ENCODE measurements at regions not wholly inside any gene's neighbourhood (a gene's known extent, or its start where the extent isn't known, plus 50 kb on each side); places are given as distances from the start of the nearest gene placed in this dataset.
"Not testable (repeated sequence)": the region's sequence is repeated elsewhere in the genome, so short reads cannot be mapped to it uniquely, and the experiment has no call there.

DNA sequence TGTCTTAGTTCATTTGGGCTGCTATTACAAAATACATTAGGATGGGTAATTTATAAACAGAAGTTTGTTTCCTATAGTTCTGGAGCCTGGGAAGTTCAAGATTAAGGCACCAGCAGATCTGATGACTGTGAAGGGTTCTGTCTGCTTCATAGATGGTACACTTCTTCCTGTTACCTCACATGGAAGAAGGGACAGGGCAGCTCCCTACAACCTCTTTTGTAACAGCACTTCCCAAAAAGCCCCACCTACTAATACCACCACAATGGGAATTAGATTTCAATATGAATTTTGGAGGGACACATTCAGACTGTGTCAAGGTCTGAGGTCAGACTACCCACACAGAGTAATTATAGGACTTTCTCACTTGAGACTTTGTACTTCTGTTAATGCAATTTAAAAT is 260.3 kb downstream of the ARHGAP12 start:
- no peak overlapping the region for H3K18ac ChIP-seq (ENCODE audit: low read length)
- no peak overlapping the region for H4K5ac ChIP-seq (ENCODE audit: low read length)
- no peak overlapping the region for H3K56ac ChIP-seq (ENCODE audit: low read length)
- H3K79me2 ChIP-seq (ENCODE audit: control insufficient read depth, insufficient read depth, low read length) = no peaks in the 10 kb centered on the region
- no peaks in the 10 kb centered on the region for H3K36me3 ChIP-seq (ENCODE audit: control insufficient read depth, insufficient read depth, low read length)
- H2BK5ac ChIP-seq (ENCODE audit: low read length) = no peak overlapping the region
- H3K9ac ChIP-seq (ENCODE audit: low read length) = no peak overlapping the region
- H3K4ac ChIP-seq (ENCODE audit: low read depth, low read length) = no peak overlapping the region
- H2BK15ac ChIP-seq (replicated peaks; ENCODE audit: low read depth) = peak overlapping the region; percentile 59
- H3K27ac ChIP-seq (ENCODE audit: low read depth, low read length) = no peak overlapping the region
- H3K27me3 ChIP-seq (ENCODE audit: insufficient read depth, low read length, poor library complexity) = no peaks in the 10 kb centered on the region
- no peak overlapping the region for H2AK5ac ChIP-seq (ENCODE audit: low read length)
- no peaks in the 10 kb centered on the region for H3K79me1 ChIP-seq (ENCODE audit: low read length)
- DNase-seq = no peak
- H3K4me1 ChIP-seq (ENCODE audit: control insufficient read depth, low read depth, low read length) = peaks cover 11% of the 10 kb centered on the region
- no peak overlapping the region for H3K23ac ChIP-seq (ENCODE audit: low read length)
- H3K4me3 ChIP-seq (ENCODE audit: low read length) = no peak overlapping the region
- H4K8ac ChIP-seq (ENCODE audit: low read depth, low read length) = no peak overlapping the region
- no peak overlapping the region for H3K4me2 ChIP-seq (ENCODE audit: low read length)
- peak overlapping the region; percentile 75 for H2BK120ac ChIP-seq (ENCODE audit: low read depth, low read length)

DNA sequence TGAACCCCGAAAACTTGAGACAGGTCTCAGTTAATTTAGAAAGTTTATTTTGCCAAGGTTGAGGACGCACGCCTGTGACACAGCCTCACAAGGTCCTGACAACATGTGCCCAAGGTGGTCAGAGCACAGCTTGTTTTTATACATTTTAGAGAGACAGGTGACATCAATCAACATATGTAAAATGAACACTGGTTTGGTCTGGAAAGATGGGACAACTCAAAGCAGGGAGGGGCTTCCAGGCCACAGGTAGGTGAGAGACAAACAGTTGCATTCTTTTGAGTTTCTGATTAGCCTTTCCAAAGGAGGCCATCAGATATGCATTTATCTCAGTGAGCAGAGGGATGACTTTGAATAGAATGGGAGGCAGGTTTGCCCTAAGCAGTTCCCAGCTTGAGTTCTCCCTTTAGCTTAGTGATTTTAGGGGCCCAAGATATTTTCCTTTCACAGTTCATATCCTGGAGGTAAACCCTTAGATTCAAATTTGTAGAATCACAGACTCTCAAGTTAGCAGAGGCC is 262.8 kb downstream of the ARHGAP12 start:
- not testable (repeated sequence) for H3K9ac ChIP-seq (ENCODE audit: low read length); H3K79me1 ChIP-seq (ENCODE audit: low read length); H3K23ac ChIP-seq (ENCODE audit: low read length); H3K79me2 ChIP-seq (ENCODE audit: control insufficient read depth, insufficient read depth, low read length); H4K5ac ChIP-seq (ENCODE audit: low read length); H3K27me3 ChIP-seq (ENCODE audit: insufficient read depth, low read length, poor library complexity); H3K4me2 ChIP-seq (ENCODE audit: low read length); H3K4me3 ChIP-seq (ENCODE audit: low read length); H3K36me3 ChIP-seq (ENCODE audit: control insufficient read depth, insufficient read depth, low read length); H4K8ac ChIP-seq (ENCODE audit: low read depth, low read length); H2BK15ac ChIP-seq (replicated peaks; ENCODE audit: low read depth)
- H3K27ac ChIP-seq (ENCODE audit: low read depth, low read length) = peak overlapping the region; percentile 94
- H2AK5ac ChIP-seq (ENCODE audit: low read length) = peak overlapping the region; percentile 40
- H3K18ac ChIP-seq (ENCODE audit: low read length) = peak overlapping the region; percentile 90
- H3K4ac ChIP-seq (ENCODE audit: low read depth, low read length) = peak overlapping the region; percentile 60
- H3K4me1 ChIP-seq (ENCODE audit: control insufficient read depth, low read depth, low read length) = peaks cover 11% of the 10 kb centered on the region
- H3K56ac ChIP-seq (ENCODE audit: low read length) = peak overlapping the region; percentile 71
- H2BK120ac ChIP-seq (ENCODE audit: low read depth, low read length) = peak overlapping the region; percentile 79
- H2BK5ac ChIP-seq (ENCODE audit: low read length) = peak overlapping the region; percentile 96
- peak; percentile 73 for DNase-seq
- no CpG with 5 or more reads among the region's 3 CpGs for WGBS (ENCODE audit: extremely low coverage, insufficient coverage, low lambda C conversion rate)

DNA sequence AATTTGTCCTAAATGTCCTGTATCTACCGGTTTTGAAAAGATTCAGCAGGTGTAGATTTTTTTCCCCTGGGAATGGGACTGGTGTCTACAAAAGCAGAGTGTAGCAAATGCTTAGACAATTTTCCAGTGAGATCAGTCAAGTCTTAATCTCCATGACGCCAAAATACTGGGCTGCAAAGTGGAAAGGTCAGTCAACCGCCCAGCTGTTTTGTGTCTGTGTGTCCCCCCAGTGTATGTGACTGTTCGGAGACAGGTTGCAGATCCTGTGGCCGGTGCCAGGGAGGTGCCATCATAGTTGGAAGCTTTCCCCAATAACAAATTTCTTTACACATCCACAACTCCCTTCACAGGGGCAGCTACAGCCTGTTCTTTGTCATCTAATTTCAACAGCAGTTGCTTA is 263.8 kb downstream of the ARHGAP12 start:
- Histone ChIP-seq H3K4me2 (ENCODE audit: low read length) (no peak overlapping the region), H4K5ac (ENCODE audit: low read length) (no peak overlapping the region), H2AK5ac (ENCODE audit: low read length) (no peak overlapping the region), H3K23ac (ENCODE audit: low read length) (no peak overlapping the region), H4K8ac (ENCODE audit: low read depth, low read length) (no peak overlapping the region), H3K56ac (ENCODE audit: low read length) (peak overlapping the region; percentile 49), H3K79me1 (ENCODE audit: low read length) (no peaks in the 10 kb centered on the region), H2BK15ac (replicated peaks; ENCODE audit: low read depth) (no peak overlapping the region), H2BK5ac (ENCODE audit: low read length) (peak overlapping the region; percentile 91), H3K18ac (ENCODE audit: low read length) (peak overlapping the region; percentile 69), H3K4ac (ENCODE audit: low read depth, low read length) (peak overlapping the region; percentile 78), H2BK120ac (ENCODE audit: low read depth, low read length) (peak overlapping the region; percentile 82), H3K4me3 (ENCODE audit: low read length) (no peak overlapping the region), H3K79me2 (ENCODE audit: control insufficient read depth, insufficient read depth, low read length) (no peaks in the 10 kb centered on the region), H3K9ac (ENCODE audit: low read length) (no peak overlapping the region), H3K27ac (ENCODE audit: low read depth, low read length) (peak overlapping the region; percentile 2), H3K36me3 (ENCODE audit: control insufficient read depth, insufficient read depth, low read length) (no peaks in the 10 kb centered on the region), H3K27me3 (ENCODE audit: insufficient read depth, low read length, poor library complexity) (no peaks in the 10 kb centered on the region), H3K4me1 (ENCODE audit: control insufficient read depth, low read depth, low read length) (peaks cover 11% of the 10 kb centered on the region)
- WGBS (ENCODE audit: extremely low coverage, insufficient coverage, low lambda C conversion rate) = no CpG with 5 or more reads among the region's 5 CpGs
- no peak for DNase-seq

DNA sequence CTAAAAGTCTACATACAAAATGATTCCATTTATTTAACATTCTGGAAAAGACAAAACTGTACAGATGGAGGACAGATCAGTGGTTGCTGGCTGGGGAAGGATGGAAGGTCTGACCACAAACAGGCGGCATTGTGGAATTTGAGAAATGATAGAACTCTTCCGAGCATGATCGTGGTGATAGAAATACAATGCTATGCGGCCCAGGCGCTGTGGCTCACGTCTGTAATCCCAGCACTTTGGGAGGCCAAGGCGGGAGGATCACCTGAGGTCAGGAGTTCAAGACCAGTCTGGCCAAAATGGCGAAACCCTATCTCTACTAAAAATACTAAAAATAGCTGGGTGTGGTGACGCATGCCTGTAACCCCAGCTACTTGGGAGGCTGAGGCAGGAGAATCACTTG is 264.6 kb downstream of the ARHGAP12 start:
- H3K27ac ChIP-seq (ENCODE audit: low read depth, low read length); H2AK5ac ChIP-seq (ENCODE audit: low read length); H3K4ac ChIP-seq (ENCODE audit: low read depth, low read length); H4K5ac ChIP-seq (ENCODE audit: low read length); H3K79me1 ChIP-seq (ENCODE audit: low read length); H3K4me2 ChIP-seq (ENCODE audit: low read length); H3K56ac ChIP-seq (ENCODE audit: low read length); H3K23ac ChIP-seq (ENCODE audit: low read length); DNase-seq; H3K27me3 ChIP-seq (ENCODE audit: insufficient read depth, low read length, poor library complexity); H2BK120ac ChIP-seq (ENCODE audit: low read depth, low read length); H2BK5ac ChIP-seq (ENCODE audit: low read length); H3K4me3 ChIP-seq (ENCODE audit: low read length); H3K18ac ChIP-seq (ENCODE audit: low read length); H2BK15ac ChIP-seq (replicated peaks; ENCODE audit: low read depth); H3K9ac ChIP-seq (ENCODE audit: low read length); H4K8ac ChIP-seq (ENCODE audit: low read depth, low read length); H3K79me2 ChIP-seq (ENCODE audit: control insufficient read depth, insufficient read depth, low read length); H3K36me3 ChIP-seq (ENCODE audit: control insufficient read depth, insufficient read depth, low read length): not testable (repeated sequence)
- no CpG with 5 or more reads among the region's 9 CpGs for WGBS (ENCODE audit: extremely low coverage, insufficient coverage, low lambda C conversion rate)
- H3K4me1 ChIP-seq (ENCODE audit: control insufficient read depth, low read depth, low read length) = peaks cover 11% of the 10 kb centered on the region

DNA sequence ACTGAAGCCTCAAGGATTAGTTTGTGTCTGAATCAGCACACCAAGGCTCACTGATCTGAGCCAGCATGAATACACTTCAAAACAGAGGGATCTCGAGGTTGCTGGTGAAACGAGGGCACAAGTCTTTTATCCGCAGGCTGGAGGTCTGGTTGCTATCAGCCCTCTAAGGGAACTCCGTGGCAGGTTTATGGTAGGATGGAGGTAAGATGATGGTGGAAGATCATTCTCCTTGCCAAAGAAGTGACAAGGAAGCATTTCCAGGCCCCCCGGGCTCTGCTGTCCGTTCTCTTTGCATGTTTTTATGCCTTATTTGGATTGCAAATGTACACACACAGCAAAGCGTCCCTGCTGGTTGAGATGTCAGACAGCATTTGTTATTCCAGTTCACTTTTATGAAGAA is 268.3 kb downstream of the ARHGAP12 start:
- Histone ChIP-seq H3K56ac (ENCODE audit: low read length) (no peak overlapping the region), H2BK120ac (ENCODE audit: low read depth, low read length) (no peak overlapping the region), H3K4ac (ENCODE audit: low read depth, low read length) (no peak overlapping the region), H2BK5ac (ENCODE audit: low read length) (no peak overlapping the region), H3K79me2 (ENCODE audit: control insufficient read depth, insufficient read depth, low read length) (no peaks in the 10 kb centered on the region), H3K4me3 (ENCODE audit: low read length) (no peak overlapping the region), H3K27me3 (ENCODE audit: insufficient read depth, low read length, poor library complexity) (no peaks in the 10 kb centered on the region), H3K79me1 (ENCODE audit: low read length) (no peaks in the 10 kb centered on the region), H4K5ac (ENCODE audit: low read length) (no peak overlapping the region), H3K27ac (ENCODE audit: low read depth, low read length) (no peak overlapping the region), H2AK5ac (ENCODE audit: low read length) (no peak overlapping the region), H4K8ac (ENCODE audit: low read depth, low read length) (no peak overlapping the region), H3K4me2 (ENCODE audit: low read length) (no peak overlapping the region), H3K18ac (ENCODE audit: low read length) (peak overlapping the region; percentile 85), H3K36me3 (ENCODE audit: control insufficient read depth, insufficient read depth, low read length) (no peaks in the 10 kb centered on the region), H3K23ac (ENCODE audit: low read length) (no peak overlapping the region), H3K9ac (ENCODE audit: low read length) (no peak overlapping the region), H3K4me1 (ENCODE audit: control insufficient read depth, low read depth, low read length) (peaks cover 2% of the 10 kb centered on the region), H2BK15ac (replicated peaks; ENCODE audit: low read depth) (no peak overlapping the region)
- no CpG with 5 or more reads among the region's 7 CpGs for WGBS (ENCODE audit: extremely low coverage, insufficient coverage, low lambda C conversion rate)
- DNase-seq = no peak

DNA sequence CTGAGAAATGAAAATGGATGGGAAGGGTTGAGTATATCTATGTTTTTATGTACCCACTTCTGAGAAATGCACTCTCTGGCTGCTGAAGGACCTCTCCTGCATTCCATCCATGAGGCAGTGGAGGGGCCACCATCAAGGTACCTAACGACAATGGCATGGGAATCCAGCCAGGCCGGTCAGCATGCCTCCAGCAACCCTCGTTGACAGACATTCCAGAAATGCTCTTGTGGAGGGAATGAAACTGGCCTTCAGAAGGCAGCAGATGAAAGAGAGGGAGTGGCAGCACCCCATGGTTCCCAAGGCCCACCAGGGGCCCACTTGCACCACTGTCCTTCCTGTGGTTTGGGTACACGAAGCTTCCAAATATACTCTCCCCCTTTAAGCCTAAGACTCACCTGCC is 269.0 kb downstream of the ARHGAP12 start:
- Histone ChIP-seq H3K4me3 (ENCODE audit: low read length) (no peak overlapping the region), H4K5ac (ENCODE audit: low read length) (no peak overlapping the region), H2BK120ac (ENCODE audit: low read depth, low read length) (no peak overlapping the region), H3K4ac (ENCODE audit: low read depth, low read length) (no peak overlapping the region), H3K9ac (ENCODE audit: low read length) (no peak overlapping the region), H3K56ac (ENCODE audit: low read length) (no peak overlapping the region), H4K8ac (ENCODE audit: low read depth, low read length) (no peak overlapping the region), H2AK5ac (ENCODE audit: low read length) (no peak overlapping the region), H3K23ac (ENCODE audit: low read length) (no peak overlapping the region), H3K4me2 (ENCODE audit: low read length) (no peak overlapping the region), H2BK15ac (replicated peaks; ENCODE audit: low read depth) (no peak overlapping the region), H2BK5ac (ENCODE audit: low read length) (no peak overlapping the region), H3K27ac (ENCODE audit: low read depth, low read length) (no peak overlapping the region), H3K79me2 (ENCODE audit: control insufficient read depth, insufficient read depth, low read length) (no peaks in the 10 kb centered on the region), H3K18ac (ENCODE audit: low read length) (no peak overlapping the region), H3K36me3 (ENCODE audit: control insufficient read depth, insufficient read depth, low read length) (no peaks in the 10 kb centered on the region), H3K79me1 (ENCODE audit: low read length) (no peaks in the 10 kb centered on the region), H3K4me1 (ENCODE audit: control insufficient read depth, low read depth, low read length) (no peaks in the 10 kb centered on the region), H3K27me3 (ENCODE audit: insufficient read depth, low read length, poor library complexity) (no peaks in the 10 kb centered on the region)
- peak; percentile 52 for DNase-seq
- no CpG with 5 or more reads among the region's 4 CpGs for WGBS (ENCODE audit: extremely low coverage, insufficient coverage, low lambda C conversion rate)
